Lower lobe of right lung (tissue), 2 donors: ENCODE measurements at regions not wholly inside any gene's neighbourhood (a gene's known extent, or its start where the extent isn't known, plus 50 kb on each side); places are given as distances from the start of the nearest gene placed in this dataset.

Experiments
- ATAC-seq, 2 donors: fragments of 200-7000 bp; cut with Tn5 transposase; one replicate each; pipeline ENCODE4 v1.9.1; 2020 to 2022; ENCODE audit warnings: mild to moderate bottlenecking in 2 of 2, moderate library complexity in 2 of 2
- DNase-seq: peaks from one replicate; pipeline ENCODE4 v3.0.0-alpha.2; 2020
- H3K27ac ChIP-seq: fragments of 200-600 bp; one replicate; pipeline ENCODE4 v1.8.0; 2022
- H3K27me3 ChIP-seq: fragments of 200-600 bp; one replicate; pipeline ENCODE4 v1.8.0; 2022; ENCODE audit warnings: low read depth
- H3K36me3 ChIP-seq: fragments of 200-600 bp; one replicate; pipeline ENCODE4 v1.8.0; 2022; ENCODE audit warnings: mild to moderate bottlenecking
- H3K4me1 ChIP-seq: fragments of 200-600 bp; one replicate; pipeline ENCODE4 v1.8.0; 2022
- H3K4me3 ChIP-seq: fragments of 200-600 bp; one replicate; pipeline ENCODE4 v1.8.0; 2022; ENCODE audit warnings: mild to moderate bottlenecking
- H3K9me3 ChIP-seq: fragments of 200-600 bp; one replicate; pipeline ENCODE4 v1.8.0; 2022
- CTCF ChIP-seq: fragments of 200-600 bp; IDR thresholded peaks from one replicate; pipeline ENCODE4 v1.8.0; 2022; ENCODE audit warnings: antibody characterized with exemption, mild to moderate bottlenecking
- intact Hi-C: fragments of 100-400 bp; cut with DNase I; formaldehyde crosslinking; loops from one replicate; pipeline ENCODE4 v1.11.0; 2022
- donor health status: DM: no; HTN: yes; CAD: no; lungs with severe emphysema.

GRCh38 chr22:47377926-47378560 is 615.6 kb downstream of the TBC1D22A start:
- Histone ChIP-seq H3K36me3 (no peaks in the 10 kb centered on the region), H3K27me3 (no peaks in the 10 kb centered on the region), H3K4me1 (no peaks in the 10 kb centered on the region), H3K9me3 (no peaks in the 10 kb centered on the region), H3K4me3 (no peak overlapping the region), H3K27ac (no peak overlapping the region)
- intact Hi-C loops: no loop called here
- no peak for ATAC-seq
- TF ChIP-seq CTCF: no peak
- no peak for DNase-seq

GRCh38 chr22:47376901-47377505 is 614.6 kb downstream of the TBC1D22A start:
- Histone ChIP-seq H3K4me1 (no peaks in the 10 kb centered on the region), H3K4me3 (no peak overlapping the region), H3K9me3 (no peaks in the 10 kb centered on the region), H3K27ac (no peak overlapping the region), H3K27me3 (no peaks in the 10 kb centered on the region), H3K36me3 (no peaks in the 10 kb centered on the region)
- ATAC-seq (no peak), DNase-seq (peak; percentile 27)
- no peak for TF ChIP-seq CTCF
- intact Hi-C loops: no loop called here

- H3K4me3 ChIP-seq: no peak overlapping the region
- no peak for ATAC-seq
- no peak for TF ChIP-seq CTCF
- no peaks in the 10 kb centered on the region for H3K9me3 ChIP-seq
- H3K4me1 ChIP-seq: no peaks in the 10 kb centered on the region
- H3K27ac ChIP-seq: no peak overlapping the region
- H3K36me3 ChIP-seq: no peaks in the 10 kb centered on the region
- intact Hi-C loops: no loop called here
- no peaks in the 10 kb centered on the region for H3K27me3 ChIP-seq
- peak; percentile 24 for DNase-seq
Observed at GRCh38 chr22:47376322-47376700, 613.9 kb downstream of the TBC1D22A start.

GRCh38 chr22:47375621-47376321 is 613.3 kb downstream of the TBC1D22A start:
- no peak overlapping the region for H3K4me3 ChIP-seq
- no peaks in the 10 kb centered on the region for H3K9me3 ChIP-seq
- no peak overlapping the region for H3K27ac ChIP-seq
- H3K4me1 ChIP-seq: no peaks in the 10 kb centered on the region
- H3K27me3 ChIP-seq: no peaks in the 10 kb centered on the region
- ATAC-seq: no peak
- no peaks in the 10 kb centered on the region for H3K36me3 ChIP-seq
- DNase-seq: peak; percentile 25
- TF ChIP-seq CTCF: no peak
- intact Hi-C loops: no loop called here

GRCh38 chr22:47374901-47375575 is 612.6 kb downstream of the TBC1D22A start:
- Histone ChIP-seq H3K4me3 (no peak overlapping the region), H3K9me3 (no peaks in the 10 kb centered on the region), H3K27me3 (no peaks in the 10 kb centered on the region), H3K27ac (no peak overlapping the region), H3K36me3 (no peaks in the 10 kb centered on the region), H3K4me1 (no peaks in the 10 kb centered on the region)
- no peak for TF ChIP-seq CTCF
- DNase-seq (peak; percentile 34), ATAC-seq (no peak)
- intact Hi-C loops: no loop called here
